ENCODE measurements at regions not wholly inside any gene's neighbourhood (a gene's known extent, or its start where the extent isn't known, plus 50 kb on each side); places are given as distances from the start of the nearest gene placed in this dataset.

DNA sequence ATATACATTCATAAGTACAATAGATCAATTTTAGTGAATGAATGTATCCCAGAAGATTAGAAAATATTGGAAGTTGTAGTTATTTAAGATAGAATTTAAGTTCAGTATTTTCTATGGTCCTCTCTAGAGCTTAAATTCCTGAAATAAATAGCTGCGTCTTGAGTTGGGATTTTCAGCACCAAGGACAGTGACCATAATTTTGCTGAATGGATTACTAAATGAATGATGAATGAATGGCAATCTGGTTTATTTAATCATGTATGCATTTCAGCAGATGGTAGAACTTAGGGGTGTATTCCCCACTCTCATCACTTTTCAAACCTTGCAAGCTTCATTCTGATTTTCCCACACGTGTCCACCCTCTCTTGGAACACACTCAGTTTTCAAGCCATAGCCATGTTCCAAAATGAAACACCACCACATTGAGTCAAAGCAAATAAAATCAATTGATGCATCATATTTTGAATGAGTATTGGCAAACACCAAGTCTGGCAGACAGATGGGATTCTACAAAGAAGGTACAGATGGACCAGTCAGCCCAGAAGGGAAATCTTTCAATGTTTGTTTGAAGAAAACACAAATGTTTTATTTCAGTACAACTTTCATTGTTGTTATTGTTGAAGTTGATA is 362.2 kb upstream of the NXPH2 start:
- Histone ChIP-seq H3K9ac (ENCODE audit: insufficient read depth in 1 of 2, low read depth in 2 of 2, low read length in 2 of 2) (no peak overlapping the region), H3K9me3 (replicated peaks; ENCODE audit: control insufficient read depth, insufficient read depth, low read depth, low read length) (no peaks in the 10 kb centered on the region), H3K4me2 (ENCODE audit: insufficient read depth, low read length) (no peak overlapping the region), H4K20me1 (replicated peaks; ENCODE audit: control insufficient read depth, insufficient read depth, low read length) (no peaks in the 10 kb centered on the region), H3K27me3 (ENCODE audit: control insufficient read depth in 2 of 2, insufficient read depth in 2 of 2, low read length in 2 of 2) (no peaks in the 10 kb centered on the region), H3K4me3 (no peak overlapping the region), H3K27ac (ENCODE audit: extremely low read depth, low read depth, low read length) (no peak overlapping the region), H3K79me2 (ENCODE audit: control insufficient read depth, insufficient read depth, low read length) (no peaks in the 10 kb centered on the region), H3K4me1 (replicated peaks in 1 of 2; ENCODE audit: control insufficient read depth in 2 of 2, insufficient read depth in 2 of 2, low read length in 2 of 2) (no peaks in the 10 kb centered on the region), H2AFZ (ENCODE audit: low read depth, low read length) (no peak overlapping the region), H3K9me1 (ENCODE audit: control insufficient read depth, insufficient read depth, low read length) (no peaks in the 10 kb centered on the region), H3K36me3 (ENCODE audit: control insufficient read depth, insufficient read depth, low read length) (no peaks in the 10 kb centered on the region)
- intact Hi-C loops (cut with micrococcal nuclease) (no loop called here), in situ Hi-C loops (cut with MboI) (no loop called here)
- ChIA-PET POLR2A (no interaction called here), CTCF (ENCODE audit: low intra/inter-chr PET ratio) (no interaction called here)
- ATAC-seq, result no peak
- WGBS (ENCODE audit: insufficient coverage, low coverage, missing lambda C conversion rate), result 7% methylated on average over 2 of the region's 2 CpGs
- BruUV-seq (replicated peaks), result no TSS peak
- FAIRE-seq, result no peak
- DNase-seq (ENCODE audit: extremely low read depth in 1 of 4, low spot score in 3 of 4), result peak in 2 of 4 experiments; percentile 3 to 12
- TF ChIP-seq, protein P1, sequence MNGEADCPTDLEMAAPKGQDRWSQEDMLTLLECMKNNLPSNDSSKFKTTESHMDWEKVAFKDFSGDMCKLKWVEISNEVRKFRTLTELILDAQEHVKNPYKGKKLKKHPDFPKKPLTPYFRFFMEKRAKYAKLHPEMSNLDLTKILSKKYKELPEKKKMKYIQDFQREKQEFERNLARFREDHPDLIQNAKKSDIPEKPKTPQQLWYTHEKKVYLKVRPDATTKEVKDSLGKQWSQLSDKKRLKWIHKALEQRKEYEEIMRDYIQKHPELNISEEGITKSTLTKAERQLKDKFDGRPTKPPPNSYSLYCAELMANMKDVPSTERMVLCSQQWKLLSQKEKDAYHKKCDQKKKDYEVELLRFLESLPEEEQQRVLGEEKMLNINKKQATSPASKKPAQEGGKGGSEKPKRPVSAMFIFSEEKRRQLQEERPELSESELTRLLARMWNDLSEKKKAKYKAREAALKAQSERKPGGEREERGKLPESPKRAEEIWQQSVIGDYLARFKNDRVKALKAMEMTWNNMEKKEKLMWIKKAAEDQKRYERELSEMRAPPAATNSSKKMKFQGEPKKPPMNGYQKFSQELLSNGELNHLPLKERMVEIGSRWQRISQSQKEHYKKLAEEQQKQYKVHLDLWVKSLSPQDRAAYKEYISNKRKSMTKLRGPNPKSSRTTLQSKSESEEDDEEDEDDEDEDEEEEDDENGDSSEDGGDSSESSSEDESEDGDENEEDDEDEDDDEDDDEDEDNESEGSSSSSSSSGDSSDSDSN (IDR thresholded peaks at IDR 0.05; ENCODE audit: borderline replicate concordance in 1 of 2, low read depth in 2 of 2, low read length in 2 of 2), result no peak
- TF ChIP-seq, protein P2, sequence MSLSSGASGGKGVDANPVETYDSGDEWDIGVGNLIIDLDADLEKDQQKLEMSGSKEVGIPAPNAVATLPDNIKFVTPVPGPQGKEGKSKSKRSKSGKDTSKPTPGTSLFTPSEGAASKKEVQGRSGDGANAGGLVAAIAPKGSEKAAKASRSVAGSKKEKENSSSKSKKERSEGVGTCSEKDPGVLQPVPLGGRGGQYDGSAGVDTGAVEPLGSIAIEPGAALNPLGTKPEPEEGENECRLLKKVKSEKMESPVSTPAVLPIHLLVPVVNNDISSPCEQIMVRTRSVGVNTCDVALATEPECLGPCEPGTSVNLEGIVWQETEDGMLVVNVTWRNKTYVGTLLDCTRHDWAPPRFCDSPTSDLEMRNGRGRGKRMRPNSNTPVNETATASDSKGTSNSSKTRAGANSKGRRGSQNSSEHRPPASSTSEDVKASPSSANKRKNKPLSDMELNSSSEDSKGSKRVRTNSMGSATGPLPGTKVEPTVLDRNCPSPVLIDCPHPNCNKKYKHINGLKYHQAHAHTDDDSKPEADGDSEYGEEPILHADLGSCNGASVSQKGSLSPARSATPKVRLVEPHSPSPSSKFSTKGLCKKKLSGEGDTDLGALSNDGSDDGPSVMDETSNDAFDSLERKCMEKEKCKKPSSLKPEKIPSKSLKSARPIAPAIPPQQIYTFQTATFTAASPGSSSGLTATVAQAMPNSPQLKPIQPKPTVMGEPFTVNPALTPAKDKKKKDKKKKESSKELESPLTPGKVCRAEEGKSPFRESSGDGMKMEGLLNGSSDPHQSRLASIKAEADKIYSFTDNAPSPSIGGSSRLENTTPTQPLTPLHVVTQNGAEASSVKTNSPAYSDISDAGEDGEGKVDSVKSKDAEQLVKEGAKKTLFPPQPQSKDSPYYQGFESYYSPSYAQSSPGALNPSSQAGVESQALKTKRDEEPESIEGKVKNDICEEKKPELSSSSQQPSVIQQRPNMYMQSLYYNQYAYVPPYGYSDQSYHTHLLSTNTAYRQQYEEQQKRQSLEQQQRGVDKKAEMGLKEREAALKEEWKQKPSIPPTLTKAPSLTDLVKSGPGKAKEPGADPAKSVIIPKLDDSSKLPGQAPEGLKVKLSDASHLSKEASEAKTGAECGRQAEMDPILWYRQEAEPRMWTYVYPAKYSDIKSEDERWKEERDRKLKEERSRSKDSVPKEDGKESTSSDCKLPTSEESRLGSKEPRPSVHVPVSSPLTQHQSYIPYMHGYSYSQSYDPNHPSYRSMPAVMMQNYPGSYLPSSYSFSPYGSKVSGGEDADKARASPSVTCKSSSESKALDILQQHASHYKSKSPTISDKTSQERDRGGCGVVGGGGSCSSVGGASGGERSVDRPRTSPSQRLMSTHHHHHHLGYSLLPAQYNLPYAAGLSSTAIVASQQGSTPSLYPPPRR (CRISPR knock-in tag; IDR thresholded peaks at IDR 0.05; ENCODE audit: borderline replicate concordance), result no peak
- TF ChIP-seq, protein P3, sequence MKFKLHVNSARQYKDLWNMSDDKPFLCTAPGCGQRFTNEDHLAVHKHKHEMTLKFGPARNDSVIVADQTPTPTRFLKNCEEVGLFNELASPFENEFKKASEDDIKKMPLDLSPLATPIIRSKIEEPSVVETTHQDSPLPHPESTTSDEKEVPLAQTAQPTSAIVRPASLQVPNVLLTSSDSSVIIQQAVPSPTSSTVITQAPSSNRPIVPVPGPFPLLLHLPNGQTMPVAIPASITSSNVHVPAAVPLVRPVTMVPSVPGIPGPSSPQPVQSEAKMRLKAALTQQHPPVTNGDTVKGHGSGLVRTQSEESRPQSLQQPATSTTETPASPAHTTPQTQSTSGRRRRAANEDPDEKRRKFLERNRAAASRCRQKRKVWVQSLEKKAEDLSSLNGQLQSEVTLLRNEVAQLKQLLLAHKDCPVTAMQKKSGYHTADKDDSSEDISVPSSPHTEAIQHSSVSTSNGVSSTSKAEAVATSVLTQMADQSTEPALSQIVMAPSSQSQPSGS (CRISPR knock-in tag; IDR thresholded peaks at IDR 0.05), result no peak
- no peak for TF ChIP-seq ZZZ3 (IDR thresholded peaks at IDR 0.05)
- TF ChIP-seq, protein P4, sequence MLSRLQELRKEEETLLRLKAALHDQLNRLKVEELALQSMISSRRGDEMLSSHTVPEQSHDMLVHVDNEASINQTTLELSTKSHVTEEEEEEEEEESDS (CRISPR knock-in tag; IDR thresholded peaks at IDR 0.05), result no peak
- no peak for TF ChIP-seq BRCA1 (IDR thresholded peaks at IDR 0.05)
- no peak for TF ChIP-seq BRCA1 (CRISPR knock-in tag; IDR thresholded peaks at IDR 0.05)
- TF ChIP-seq, protein P5, sequence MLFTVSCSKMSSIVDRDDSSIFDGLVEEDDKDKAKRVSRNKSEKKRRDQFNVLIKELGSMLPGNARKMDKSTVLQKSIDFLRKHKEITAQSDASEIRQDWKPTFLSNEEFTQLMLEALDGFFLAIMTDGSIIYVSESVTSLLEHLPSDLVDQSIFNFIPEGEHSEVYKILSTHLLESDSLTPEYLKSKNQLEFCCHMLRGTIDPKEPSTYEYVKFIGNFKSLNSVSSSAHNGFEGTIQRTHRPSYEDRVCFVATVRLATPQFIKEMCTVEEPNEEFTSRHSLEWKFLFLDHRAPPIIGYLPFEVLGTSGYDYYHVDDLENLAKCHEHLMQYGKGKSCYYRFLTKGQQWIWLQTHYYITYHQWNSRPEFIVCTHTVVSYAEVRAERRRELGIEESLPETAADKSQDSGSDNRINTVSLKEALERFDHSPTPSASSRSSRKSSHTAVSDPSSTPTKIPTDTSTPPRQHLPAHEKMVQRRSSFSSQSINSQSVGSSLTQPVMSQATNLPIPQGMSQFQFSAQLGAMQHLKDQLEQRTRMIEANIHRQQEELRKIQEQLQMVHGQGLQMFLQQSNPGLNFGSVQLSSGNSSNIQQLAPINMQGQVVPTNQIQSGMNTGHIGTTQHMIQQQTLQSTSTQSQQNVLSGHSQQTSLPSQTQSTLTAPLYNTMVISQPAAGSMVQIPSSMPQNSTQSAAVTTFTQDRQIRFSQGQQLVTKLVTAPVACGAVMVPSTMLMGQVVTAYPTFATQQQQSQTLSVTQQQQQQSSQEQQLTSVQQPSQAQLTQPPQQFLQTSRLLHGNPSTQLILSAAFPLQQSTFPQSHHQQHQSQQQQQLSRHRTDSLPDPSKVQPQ (CRISPR knock-in tag; IDR thresholded peaks at IDR 0.05; ENCODE audit: borderline replicate concordance), result no peak
